ENCODE measurements at regions not wholly inside any gene's neighbourhood (a gene's known extent, or its start where the extent isn't known, plus 50 kb on each side); places are given as distances from the start of the nearest gene placed in this dataset.

DNA sequence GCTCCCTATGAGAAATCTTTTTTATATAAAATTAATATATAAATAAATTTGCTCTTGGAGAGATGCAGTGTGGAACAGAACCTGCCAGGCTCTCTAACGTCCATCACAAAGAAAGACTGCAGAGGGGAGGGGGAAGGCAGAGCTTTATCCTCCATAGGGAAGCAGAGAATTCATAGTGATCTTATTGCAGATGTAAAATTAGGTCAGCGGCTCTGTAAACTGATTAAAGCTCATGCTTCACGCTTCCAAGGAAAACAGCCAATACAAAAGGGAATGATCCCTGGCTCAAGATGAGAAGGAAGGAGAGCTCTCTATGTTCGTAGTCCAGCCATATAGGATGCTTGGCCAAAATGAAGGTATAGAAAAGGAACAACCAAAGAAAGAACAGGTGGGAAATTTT, 532.3 kb upstream of the PSMD7 start:
- no peaks in the 10 kb centered on the region for H3K27me3 ChIP-seq
- H3K9me3 ChIP-seq: no peaks in the 10 kb centered on the region
- no peaks in the 10 kb centered on the region for H3K36me3 ChIP-seq
- 53% methylated on average over 4 of the region's 4 CpGs for WGBS (ENCODE audit: insufficient coverage, low coverage, low lambda C conversion rate, missing lambda C conversion rate)
- ATAC-seq (no peak), DNase-seq (no peak)
- no peak overlapping the region for H3K27ac ChIP-seq
- TF ChIP-seq POLR2A (IDR thresholded peaks at IDR 0.05): no peak
- TF ChIP-seq, protein P1, sequence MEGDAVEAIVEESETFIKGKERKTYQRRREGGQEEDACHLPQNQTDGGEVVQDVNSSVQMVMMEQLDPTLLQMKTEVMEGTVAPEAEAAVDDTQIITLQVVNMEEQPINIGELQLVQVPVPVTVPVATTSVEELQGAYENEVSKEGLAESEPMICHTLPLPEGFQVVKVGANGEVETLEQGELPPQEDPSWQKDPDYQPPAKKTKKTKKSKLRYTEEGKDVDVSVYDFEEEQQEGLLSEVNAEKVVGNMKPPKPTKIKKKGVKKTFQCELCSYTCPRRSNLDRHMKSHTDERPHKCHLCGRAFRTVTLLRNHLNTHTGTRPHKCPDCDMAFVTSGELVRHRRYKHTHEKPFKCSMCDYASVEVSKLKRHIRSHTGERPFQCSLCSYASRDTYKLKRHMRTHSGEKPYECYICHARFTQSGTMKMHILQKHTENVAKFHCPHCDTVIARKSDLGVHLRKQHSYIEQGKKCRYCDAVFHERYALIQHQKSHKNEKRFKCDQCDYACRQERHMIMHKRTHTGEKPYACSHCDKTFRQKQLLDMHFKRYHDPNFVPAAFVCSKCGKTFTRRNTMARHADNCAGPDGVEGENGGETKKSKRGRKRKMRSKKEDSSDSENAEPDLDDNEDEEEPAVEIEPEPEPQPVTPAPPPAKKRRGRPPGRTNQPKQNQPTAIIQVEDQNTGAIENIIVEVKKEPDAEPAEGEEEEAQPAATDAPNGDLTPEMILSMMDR (IDR thresholded peaks at IDR 0.05): no peak
- H3K4me3 ChIP-seq: no peak overlapping the region
- intact Hi-C loops (cut with DNase I): no loop called here
- H3K4me1 ChIP-seq: no peaks in the 10 kb centered on the region

DNA sequence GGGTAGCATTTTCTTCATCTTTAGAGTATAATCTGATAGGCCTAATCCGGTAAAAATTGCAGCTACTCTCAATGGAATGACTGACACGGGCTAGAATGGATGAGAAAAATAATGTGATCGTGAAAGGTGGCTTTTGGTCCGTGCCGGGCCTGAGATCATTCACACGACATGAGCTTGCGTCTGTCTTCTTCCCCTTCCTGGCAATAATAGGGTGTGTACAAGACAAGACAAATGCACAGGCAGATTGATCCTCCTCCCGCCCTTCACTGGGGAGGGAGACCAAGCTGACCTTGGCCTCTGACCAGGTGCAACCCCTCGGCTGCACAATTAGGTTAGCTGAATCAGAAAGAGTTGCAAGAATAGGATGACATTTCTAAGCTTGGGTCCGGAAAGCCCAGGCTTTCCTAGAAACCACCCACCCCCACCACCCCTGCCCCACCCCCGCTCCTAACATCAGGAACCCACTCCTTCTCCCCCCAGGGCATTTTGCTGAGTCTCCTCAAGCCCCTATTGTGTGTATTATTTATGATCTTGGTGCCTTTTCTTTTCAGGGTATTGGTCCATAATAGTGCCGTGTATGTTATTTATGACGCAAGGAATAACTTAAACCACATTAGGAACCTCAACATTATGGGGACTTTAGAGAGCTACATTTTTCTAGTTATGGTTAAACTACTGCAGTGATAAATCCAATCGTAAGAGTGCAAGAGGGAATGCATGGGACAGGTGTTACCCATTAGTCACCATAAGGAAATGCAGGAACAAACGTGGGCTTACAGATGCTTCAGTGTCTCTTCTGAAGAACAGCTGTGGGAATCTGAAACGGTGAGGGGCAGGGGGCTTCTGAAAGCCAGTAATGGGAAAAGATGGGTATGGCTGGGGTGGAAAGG, 540.1 kb upstream of the PSMD7 start:
- DNase-seq (no peak), ATAC-seq (no peak)
- TF ChIP-seq, protein P1 (IDR thresholded peaks at IDR 0.05): no peak
- H3K27ac ChIP-seq: no peak overlapping the region
- no peaks in the 10 kb centered on the region for H3K4me1 ChIP-seq
- intact Hi-C loops (cut with DNase I): no loop called here
- H3K9me3 ChIP-seq: no peaks in the 10 kb centered on the region
- no peak overlapping the region for H3K4me3 ChIP-seq
- H3K27me3 ChIP-seq: no peaks in the 10 kb centered on the region
- WGBS (ENCODE audit: insufficient coverage, low coverage, low lambda C conversion rate, missing lambda C conversion rate): 57% methylated on average over 11 of the region's 16 CpGs
- H3K36me3 ChIP-seq: no peaks in the 10 kb centered on the region

DNA sequence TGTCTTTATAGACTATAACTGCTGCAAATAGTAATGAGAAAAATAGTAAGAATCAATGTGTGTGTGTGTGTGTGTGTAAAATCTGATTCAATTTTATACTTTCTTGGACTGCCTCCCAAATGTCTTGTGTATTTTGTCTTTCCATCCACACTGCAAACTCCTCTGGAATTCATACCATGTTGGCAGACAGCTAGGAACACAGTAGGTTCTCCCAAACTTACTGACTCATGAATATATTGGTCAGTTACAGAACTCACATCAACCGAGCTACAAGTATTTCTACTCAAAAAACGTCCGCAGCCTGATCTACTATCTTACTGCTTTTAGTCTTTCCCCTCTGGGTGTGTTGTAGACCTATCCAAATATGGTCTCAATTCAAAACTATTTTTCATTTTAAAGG, 542.7 kb upstream of the PSMD7 start:
- no peak overlapping the region for H3K27ac ChIP-seq
- DNase-seq (no peak), ATAC-seq (no peak)
- H3K36me3 ChIP-seq: no peaks in the 10 kb centered on the region
- intact Hi-C loops (cut with DNase I): no loop called here
- no peaks in the 10 kb centered on the region for H3K27me3 ChIP-seq
- TF ChIP-seq, protein P1 (IDR thresholded peaks at IDR 0.05): no peak
- TF ChIP-seq POLR2A (IDR thresholded peaks at IDR 0.05): no peak
- H3K4me1 ChIP-seq: no peaks in the 10 kb centered on the region
- 63% methylated on average over 3 of the region's 3 CpGs for WGBS (ENCODE audit: insufficient coverage, low coverage, low lambda C conversion rate, missing lambda C conversion rate)
- H3K4me3 ChIP-seq: no peak overlapping the region
- H3K9me3 ChIP-seq: no peaks in the 10 kb centered on the region

DNA sequence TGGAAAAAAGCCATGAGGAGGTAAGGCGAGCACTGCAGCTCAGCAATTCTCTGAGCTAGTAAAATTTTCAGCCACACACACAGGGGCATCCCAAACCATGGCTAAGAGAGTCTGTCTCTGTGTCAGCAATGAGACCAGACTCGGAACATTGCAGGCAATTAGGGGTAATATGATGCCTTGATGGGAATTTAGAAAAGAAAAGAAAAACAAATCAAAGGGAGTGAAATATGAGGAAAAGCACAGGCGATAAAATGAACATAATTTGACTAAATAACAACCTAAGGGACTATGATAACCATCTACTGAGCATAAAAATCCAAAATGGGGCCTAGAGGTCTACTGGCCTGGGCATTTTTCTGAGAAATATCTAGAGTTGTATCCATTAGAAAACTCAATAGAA, 546.0 kb upstream of the PSMD7 start:
- Histone ChIP-seq H3K27ac (no peak overlapping the region), H3K27me3 (no peaks in the 10 kb centered on the region), H3K36me3 (no peaks in the 10 kb centered on the region), H3K4me3 (no peak overlapping the region), H3K4me1 (no peaks in the 10 kb centered on the region), H3K9me3 (no peaks in the 10 kb centered on the region)
- DNase-seq (no peak), ATAC-seq (no peak)
- WGBS (ENCODE audit: insufficient coverage, low coverage, low lambda C conversion rate, missing lambda C conversion rate): 42% methylated on average over 3 of the region's 3 CpGs
- intact Hi-C loops (cut with DNase I): no loop called here
- TF ChIP-seq POLR2A (IDR thresholded peaks at IDR 0.05): no peak
- TF ChIP-seq, protein P1 (IDR thresholded peaks at IDR 0.05): no peak

All from right lobe of liver (tissue), 6 donors.